T-helper 1 cell (primary cell): ENCODE measurements at regions not wholly inside any gene's neighbourhood (a gene's known extent, or its start where the extent isn't known, plus 50 kb on each side); places are given as distances from the start of the nearest gene placed in this dataset.

ENCODE experiments used
- DNase-seq, 5 donors: peaks; one replicate each; pipeline ENCODE4 v3.0.0-alpha.2; 2012 to 2020

- DNase-seq: no peak
Observed at GRCh38 chr6:227074-227782, 65.1 kb upstream of the DUSP22 start.

- DNase-seq: no peak
Observed at GRCh38 chr6:227812-228338, 64.4 kb upstream of the DUSP22 start.

- no peak for DNase-seq
Observed at GRCh38 chr6:228881-229651, 63.2 kb upstream of the DUSP22 start.

GRCh38 chr6:231779-232178, 60.5 kb upstream of the DUSP22 start:
- no peak for DNase-seq

- no peak for DNase-seq
Observed at GRCh38 chr6:232982-233640, 59.2 kb upstream of the DUSP22 start.

- DNase-seq: no peak
Observed at GRCh38 chr6:234706-235372, 57.4 kb upstream of the DUSP22 start.

- peak in 2 of 5 donors; percentile 10 to 82 for DNase-seq
Observed at GRCh38 chr6:235763-236360, 56.4 kb upstream of the DUSP22 start.

- no peak for DNase-seq
Observed at GRCh38 chr6:236519-236918, 55.8 kb upstream of the DUSP22 start.

- DNase-seq: no peak
Observed at GRCh38 chr6:240151-240550, 52.1 kb upstream of the DUSP22 start.

- no peak for DNase-seq
Observed at GRCh38 chr6:241336-241865, 50.9 kb upstream of the DUSP22 start.
